ENCODE measurements at regions not wholly inside any gene's neighbourhood (a gene's known extent, or its start where the extent isn't known, plus 50 kb on each side); places are given as distances from the start of the nearest gene placed in this dataset.
A peak's percentile ranks its signal among the peaks of the same experiment; 100 is the strongest.

DNA sequence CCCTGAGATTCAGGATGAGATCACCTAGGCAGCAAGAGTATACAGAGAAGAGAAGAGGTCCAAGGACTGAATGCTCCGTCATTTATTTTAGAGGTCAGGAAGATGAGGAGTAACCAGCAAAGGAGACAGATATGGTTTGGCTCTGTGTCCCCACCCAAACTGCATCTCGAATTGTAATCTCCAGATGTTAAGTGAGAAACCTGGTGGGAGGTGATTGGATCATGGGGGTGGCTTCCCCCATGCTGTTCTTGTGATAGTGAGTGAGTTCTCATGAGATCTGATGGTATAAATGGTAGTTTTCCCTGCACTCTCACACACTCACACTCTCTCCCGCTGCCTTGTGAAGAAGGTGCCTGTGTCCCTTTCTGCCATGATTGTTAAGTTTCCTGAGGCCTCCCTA is 60.8 kb downstream of the MID1IP1 start:
- no peak overlapping the region for H3K27ac ChIP-seq
- H3K27me3 ChIP-seq, result no peaks in the 10 kb centered on the region
- TF ChIP-seq, protein P1, sequence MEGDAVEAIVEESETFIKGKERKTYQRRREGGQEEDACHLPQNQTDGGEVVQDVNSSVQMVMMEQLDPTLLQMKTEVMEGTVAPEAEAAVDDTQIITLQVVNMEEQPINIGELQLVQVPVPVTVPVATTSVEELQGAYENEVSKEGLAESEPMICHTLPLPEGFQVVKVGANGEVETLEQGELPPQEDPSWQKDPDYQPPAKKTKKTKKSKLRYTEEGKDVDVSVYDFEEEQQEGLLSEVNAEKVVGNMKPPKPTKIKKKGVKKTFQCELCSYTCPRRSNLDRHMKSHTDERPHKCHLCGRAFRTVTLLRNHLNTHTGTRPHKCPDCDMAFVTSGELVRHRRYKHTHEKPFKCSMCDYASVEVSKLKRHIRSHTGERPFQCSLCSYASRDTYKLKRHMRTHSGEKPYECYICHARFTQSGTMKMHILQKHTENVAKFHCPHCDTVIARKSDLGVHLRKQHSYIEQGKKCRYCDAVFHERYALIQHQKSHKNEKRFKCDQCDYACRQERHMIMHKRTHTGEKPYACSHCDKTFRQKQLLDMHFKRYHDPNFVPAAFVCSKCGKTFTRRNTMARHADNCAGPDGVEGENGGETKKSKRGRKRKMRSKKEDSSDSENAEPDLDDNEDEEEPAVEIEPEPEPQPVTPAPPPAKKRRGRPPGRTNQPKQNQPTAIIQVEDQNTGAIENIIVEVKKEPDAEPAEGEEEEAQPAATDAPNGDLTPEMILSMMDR (IDR thresholded peaks at IDR 0.05), result no peak
- H3K9me3 ChIP-seq, result no peaks in the 10 kb centered on the region
- H3K4me3 ChIP-seq, result no peak overlapping the region
- DNase-seq (ENCODE audit: low spot score), result no peak
- no peaks in the 10 kb centered on the region for H3K4me1 ChIP-seq
- H3K36me3 ChIP-seq, result no peaks in the 10 kb centered on the region

DNA sequence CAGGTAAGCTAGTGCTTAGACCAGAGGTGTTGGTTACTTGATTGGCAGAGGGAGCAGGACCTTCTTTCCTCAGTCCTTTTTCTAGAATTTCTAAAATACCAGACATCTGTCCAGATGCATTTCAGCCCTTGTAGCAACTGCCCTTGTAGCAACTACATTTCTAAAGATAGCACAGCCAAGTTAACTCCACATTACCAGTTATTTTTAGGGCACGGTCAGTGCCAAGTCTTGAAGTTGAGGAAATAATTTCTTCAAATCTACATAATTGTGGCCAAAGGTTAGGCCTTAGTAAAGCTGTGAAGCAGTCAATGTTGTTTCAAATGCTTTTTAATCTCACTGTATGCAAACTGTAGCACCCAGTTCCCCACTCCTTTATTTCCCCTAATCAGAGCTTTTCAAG is 62.9 kb downstream of the MID1IP1 start:
- no peaks in the 10 kb centered on the region for H3K9me3 ChIP-seq
- TF ChIP-seq, protein P1 (IDR thresholded peaks at IDR 0.05), result no peak
- DNase-seq (ENCODE audit: low spot score), result no peak

DNA sequence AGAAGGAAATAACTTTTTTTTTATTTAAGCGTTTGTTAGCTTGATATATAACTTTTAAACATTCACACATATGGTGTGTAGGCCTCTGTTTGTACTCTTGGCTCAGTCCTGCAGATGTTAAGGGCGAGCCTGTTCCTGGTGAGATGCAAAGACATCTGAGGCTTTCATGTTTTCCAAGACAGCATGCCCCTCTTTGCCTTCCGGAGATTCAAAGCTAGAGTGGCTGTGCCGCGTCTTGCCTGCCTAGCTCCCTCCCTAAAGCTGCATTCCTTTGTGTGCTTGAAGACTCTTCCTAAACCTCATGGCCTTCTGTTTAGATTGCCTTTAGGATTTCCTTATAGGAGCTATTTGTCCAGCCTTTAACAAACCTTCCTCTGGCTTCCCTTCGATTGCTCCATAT is 67.1 kb downstream of the MID1IP1 start:
- no peaks in the 10 kb centered on the region for H3K27me3 ChIP-seq
- H3K4me3 ChIP-seq, result no peak overlapping the region
- H3K4me1 ChIP-seq, result peaks cover 0 to 10% of the 10 kb centered on the region in 2 donors
- no peak for DNase-seq (ENCODE audit: low spot score)
- H3K27ac ChIP-seq, result peak overlapping the region; percentile 40 to 71
- no peaks in the 10 kb centered on the region for H3K9me3 ChIP-seq
- TF ChIP-seq, protein P1 (IDR thresholded peaks at IDR 0.05), result no peak
- H3K36me3 ChIP-seq, result no peaks in the 10 kb centered on the region

More for the DNA sequence above, 62.9 kb downstream of the MID1IP1 start:
- Histone ChIP-seq H3K27ac (peak overlapping the region in 1 of 2 donors; percentile 64), H3K27me3 (no peaks in the 10 kb centered on the region), H3K36me3 (no peaks in the 10 kb centered on the region), H3K4me3 (no peak overlapping the region), H3K4me1 (peaks cover 0 to 5% of the 10 kb centered on the region in 2 donors)

DNA sequence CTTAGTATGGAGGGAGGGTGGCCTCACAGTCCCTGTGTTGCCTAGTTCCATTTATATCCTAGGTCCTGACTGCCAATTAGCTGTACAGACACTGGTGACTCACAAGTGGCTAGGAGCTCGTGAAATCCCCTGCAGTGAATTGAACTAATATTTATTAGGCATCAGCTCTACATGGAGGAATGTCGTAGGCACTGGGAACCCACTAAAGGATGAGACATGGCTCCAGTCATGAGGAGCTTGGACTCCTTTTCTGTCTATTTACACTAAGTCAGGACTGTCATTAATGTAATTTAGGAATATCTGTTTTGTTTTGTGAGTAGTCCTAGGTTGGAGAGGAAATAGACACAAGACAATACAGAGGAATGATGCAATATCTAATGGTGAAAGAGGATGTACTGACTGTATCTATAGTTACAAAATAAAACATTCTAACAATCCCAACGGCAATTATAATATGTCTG is 67.7 kb downstream of the MID1IP1 start:
- no peak overlapping the region for H3K4me3 ChIP-seq
- no peaks in the 10 kb centered on the region for H3K9me3 ChIP-seq
- peak overlapping the region; percentile 40 to 71 for H3K27ac ChIP-seq
- H3K36me3 ChIP-seq, result no peaks in the 10 kb centered on the region
- H3K4me1 ChIP-seq, result peaks cover 0 to 10% of the 10 kb centered on the region in 2 donors
- DNase-seq (ENCODE audit: low spot score), result peak; percentile 64
- TF ChIP-seq, protein P1 (IDR thresholded peaks at IDR 0.05), result no peak
- no peaks in the 10 kb centered on the region for H3K27me3 ChIP-seq

DNA sequence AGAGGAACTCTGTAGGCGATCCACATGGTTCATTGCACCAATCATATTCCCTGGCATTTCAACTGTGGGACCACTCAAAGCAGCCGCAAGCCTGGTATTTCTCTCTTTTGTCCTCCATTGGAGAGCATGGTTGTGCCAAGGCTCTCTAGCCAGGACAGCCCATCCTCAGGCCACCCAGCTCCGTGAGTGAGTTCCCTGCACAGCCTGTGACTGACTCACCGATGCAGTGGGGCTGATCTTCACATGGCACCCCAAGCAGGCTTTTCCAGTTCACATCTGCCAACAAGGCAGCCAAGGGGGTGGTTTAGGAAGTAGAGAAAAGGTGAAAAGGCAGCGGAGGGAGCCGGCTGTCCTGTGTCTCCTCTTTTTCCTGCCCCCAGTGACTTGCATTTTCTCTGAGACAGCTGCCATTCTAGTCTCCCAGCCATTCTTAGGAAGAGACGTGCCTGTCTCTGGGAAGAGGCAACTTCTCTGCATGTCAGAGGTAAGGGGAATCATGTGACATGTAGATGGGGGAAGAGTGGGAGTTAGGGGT is 69.2 kb downstream of the MID1IP1 start:
- TF ChIP-seq, protein P1 (IDR thresholded peaks at IDR 0.05), result no peak
- H3K4me1 ChIP-seq, result peaks cover 0 to 10% of the 10 kb centered on the region in 2 donors
- no peak for DNase-seq (ENCODE audit: low spot score)
- H3K27ac ChIP-seq, result no peak overlapping the region
- H3K9me3 ChIP-seq, result no peaks in the 10 kb centered on the region
- H3K4me3 ChIP-seq, result no peak overlapping the region
- no peaks in the 10 kb centered on the region for H3K27me3 ChIP-seq
- no peaks in the 10 kb centered on the region for H3K36me3 ChIP-seq

Measured in right atrium auricular region (tissue), 2 donors.